Activated T-helper 2 cell treated with anti-CD3 and anti-CD28 coated beads, Interferon-gamma antibody, Interleukin-2, Interleukin-4, amounts not matched to agents 10 μg/mL and 5 μg/mL and 100 μg/mL, durations not matched to agents 14 hours and 24 hours and 36 hours (primary cell): ENCODE measurements at regions not wholly inside any gene's neighbourhood (a gene's known extent, or its start where the extent isn't known, plus 50 kb on each side); places are given as distances from the start of the nearest gene placed in this dataset.

Source experiments
- DNase-seq: peaks from one replicate; pipeline ENCODE4 v3.0.0; 2021; ENCODE audit warnings: low spot score
- H3K27ac Mint-ChIP-seq: one replicate; pipeline ENCODE4 v1.8.0; 2021; ENCODE audit warnings: mixed read lengths
- H3K27me3 Mint-ChIP-seq: one replicate; pipeline ENCODE4 v1.8.0; 2021; ENCODE audit warnings: low read depth, mixed read lengths
- H3K36me3 Mint-ChIP-seq: one replicate; pipeline ENCODE4 v1.8.0; 2021; ENCODE audit warnings: low read depth, mixed read lengths
- H3K4me1 Mint-ChIP-seq: one replicate; pipeline ENCODE4 v1.8.0; 2021; ENCODE audit warnings: low read depth, mixed read lengths
- H3K4me3 Mint-ChIP-seq: one replicate; pipeline ENCODE4 v1.8.0; 2021; ENCODE audit warnings: low read depth, mild to moderate bottlenecking, moderate library complexity, mixed read lengths
- H3K9me3 Mint-ChIP-seq: one replicate; pipeline ENCODE4 v1.8.0; 2021; ENCODE audit warnings: mixed read lengths
- intact Hi-C: fragments of 100-400 bp; cut with micrococcal nuclease; formaldehyde crosslinking; loops from one replicate; pipeline ENCODE4 v1.15.1; 2023

- H3K9me3 Mint-ChIP-seq, result peaks cover 21% of the 10 kb centered on the region
- no peaks in the 10 kb centered on the region for H3K4me1 Mint-ChIP-seq
- H3K36me3 Mint-ChIP-seq, result no peaks in the 10 kb centered on the region
- intact Hi-C loops, result no loop called here
- no peak overlapping the region for H3K27ac Mint-ChIP-seq
- no peak overlapping the region for H3K4me3 Mint-ChIP-seq
- DNase-seq, result no peak
- no peaks in the 10 kb centered on the region for H3K27me3 Mint-ChIP-seq
Measured at GRCh38 chr4:35447474-35447873, 796.8 kb downstream of the ARAP2 start.

DNA sequence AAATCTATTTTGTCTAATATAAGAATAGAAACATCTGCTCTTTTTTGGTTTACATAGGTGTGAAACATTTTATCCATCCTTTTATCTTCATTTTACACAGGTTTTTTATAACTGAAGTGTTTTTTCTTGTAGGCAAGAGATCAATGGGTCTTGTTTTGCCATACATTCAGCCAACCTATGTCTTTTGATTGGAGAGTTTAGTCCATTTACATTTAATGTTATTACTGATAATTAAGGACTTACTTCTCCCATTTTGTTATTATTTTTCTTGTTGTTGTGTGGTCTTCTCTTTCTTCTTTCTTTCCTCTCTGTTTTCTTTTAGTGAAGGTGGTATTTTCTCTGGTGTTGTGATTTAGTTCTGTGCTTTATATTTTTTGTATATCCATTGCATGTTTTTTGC is 785.3 kb downstream of the ARAP2 start:
- H3K9me3 Mint-ChIP-seq, result peaks cover 23% of the 10 kb centered on the region
- no peak overlapping the region for H3K4me3 Mint-ChIP-seq
- H3K27ac Mint-ChIP-seq, result no peak overlapping the region
- no peak for DNase-seq
- H3K27me3 Mint-ChIP-seq, result no peaks in the 10 kb centered on the region
- intact Hi-C loops, result no loop called here
- H3K4me1 Mint-ChIP-seq, result no peaks in the 10 kb centered on the region
- H3K36me3 Mint-ChIP-seq, result no peaks in the 10 kb centered on the region

- no peaks in the 10 kb centered on the region for H3K4me1 Mint-ChIP-seq
- no peaks in the 10 kb centered on the region for H3K36me3 Mint-ChIP-seq
- H3K27ac Mint-ChIP-seq, result no peak overlapping the region
- intact Hi-C loops, result no loop called here
- peaks cover 18% of the 10 kb centered on the region for H3K9me3 Mint-ChIP-seq
- DNase-seq, result no peak
- no peaks in the 10 kb centered on the region for H3K27me3 Mint-ChIP-seq
- no peak overlapping the region for H3K4me3 Mint-ChIP-seq
Measured at GRCh38 chr4:35461931-35462659, 782.2 kb downstream of the ARAP2 start.

DNA sequence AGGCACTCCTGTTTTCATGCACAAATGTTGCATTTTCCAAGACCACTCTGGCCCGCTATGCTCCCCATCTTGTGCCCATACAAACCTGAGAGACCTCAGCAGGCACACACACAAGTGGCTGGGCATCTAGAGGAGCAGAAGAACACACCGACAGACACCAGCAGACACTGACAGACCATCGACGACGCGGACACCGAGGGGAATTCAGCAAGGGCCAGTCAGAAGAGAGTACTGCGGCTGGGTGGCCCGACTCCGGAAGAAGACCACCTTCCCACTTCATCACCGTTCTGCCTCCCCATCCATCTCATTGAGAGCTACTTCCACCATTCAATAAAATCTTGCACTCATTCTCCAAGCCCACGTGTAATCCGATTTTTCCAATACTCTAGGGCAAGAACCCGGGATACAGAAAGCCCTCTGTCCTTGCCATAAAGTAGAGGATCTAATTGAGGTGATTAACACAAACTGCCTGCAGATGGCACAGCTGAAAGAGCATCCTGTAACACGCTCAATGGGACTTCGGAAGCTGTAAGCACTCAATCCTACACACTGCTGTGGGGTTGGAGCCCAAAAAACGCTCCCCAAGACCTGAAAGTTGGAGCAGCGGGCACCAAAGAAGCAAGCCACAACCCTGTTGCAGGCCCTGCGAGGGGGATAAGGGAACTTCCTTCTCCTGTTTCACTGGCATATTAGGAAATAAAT is 780.9 kb downstream of the ARAP2 start:
- no peaks in the 10 kb centered on the region for H3K27me3 Mint-ChIP-seq
- intact Hi-C loops, result no loop called here
- peaks cover 13% of the 10 kb centered on the region for H3K9me3 Mint-ChIP-seq
- DNase-seq, result no peak
- no peak overlapping the region for H3K4me3 Mint-ChIP-seq
- no peaks in the 10 kb centered on the region for H3K4me1 Mint-ChIP-seq
- H3K27ac Mint-ChIP-seq, result no peak overlapping the region
- H3K36me3 Mint-ChIP-seq, result no peaks in the 10 kb centered on the region

DNA sequence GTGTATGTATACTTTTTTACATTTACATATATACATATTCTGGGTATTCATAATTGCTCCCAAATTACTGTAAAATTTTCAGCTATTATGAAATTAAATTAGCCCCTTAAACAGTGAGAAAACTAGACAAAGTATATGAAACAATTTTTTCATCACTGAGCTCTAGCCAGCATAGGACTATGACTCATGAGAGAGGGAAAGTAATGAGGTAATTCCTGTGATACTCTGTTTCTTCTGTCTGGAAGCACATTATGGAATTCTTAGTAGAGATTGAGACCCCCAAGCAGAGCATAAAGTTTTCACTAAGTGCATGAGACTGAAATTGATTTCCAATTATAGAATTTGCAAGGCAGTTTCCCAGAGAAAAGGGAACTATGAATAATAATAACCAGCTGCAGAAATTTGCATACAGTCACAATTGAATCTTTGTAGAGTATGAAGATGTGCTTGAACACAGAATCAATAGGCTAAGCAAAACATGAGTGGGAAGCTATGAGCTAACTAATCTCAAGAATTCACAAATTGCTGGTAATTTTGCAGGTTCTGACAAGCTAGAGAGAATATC is 779.3 kb downstream of the ARAP2 start:
- Mint-ChIP-seq H3K27ac (no peak overlapping the region), H3K27me3 (no peaks in the 10 kb centered on the region), H3K4me3 (no peak overlapping the region), H3K4me1 (no peaks in the 10 kb centered on the region), H3K36me3 (no peaks in the 10 kb centered on the region), H3K9me3 (peaks cover 10% of the 10 kb centered on the region)
- DNase-seq, result no peak
- intact Hi-C loops, result no loop called here

GRCh38 chr4:35491093-35491492 is 753.2 kb downstream of the ARAP2 start:
- DNase-seq, result no peak
- Mint-ChIP-seq H3K36me3 (no peaks in the 10 kb centered on the region), H3K4me3 (no peak overlapping the region), H3K27me3 (no peaks in the 10 kb centered on the region), H3K9me3 (no peaks in the 10 kb centered on the region), H3K27ac (no peak overlapping the region), H3K4me1 (no peaks in the 10 kb centered on the region)
- intact Hi-C loops, result no loop called here

- H3K4me1 Mint-ChIP-seq, result no peaks in the 10 kb centered on the region
- H3K36me3 Mint-ChIP-seq, result no peaks in the 10 kb centered on the region
- intact Hi-C loops, result no loop called here
- H3K9me3 Mint-ChIP-seq, result no peaks in the 10 kb centered on the region
- no peak for DNase-seq
- no peak overlapping the region for H3K4me3 Mint-ChIP-seq
- no peaks in the 10 kb centered on the region for H3K27me3 Mint-ChIP-seq
- no peak overlapping the region for H3K27ac Mint-ChIP-seq
Measured at GRCh38 chr4:35493977-35494376, 750.3 kb downstream of the ARAP2 start.

DNA sequence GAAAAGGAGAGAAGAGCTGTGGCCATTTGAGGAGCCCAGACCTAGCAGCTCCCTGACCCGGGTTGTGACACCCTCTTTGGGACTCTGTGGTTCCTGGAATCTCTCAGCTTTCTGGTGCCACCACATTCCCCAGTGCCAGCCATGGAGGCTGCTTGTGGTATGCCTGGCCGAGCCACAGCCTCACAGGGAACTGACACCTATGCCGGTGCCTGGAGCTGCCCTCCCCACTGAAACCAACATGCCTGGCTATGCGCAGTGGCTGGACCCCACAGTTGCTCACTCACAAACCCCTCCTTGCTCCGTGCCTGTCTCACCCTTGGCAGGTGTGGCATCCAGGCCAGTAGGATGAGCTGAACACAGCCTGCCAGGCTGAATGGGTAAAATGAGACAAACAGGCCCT is 749.4 kb downstream of the ARAP2 start:
- H3K27ac Mint-ChIP-seq, result no peak overlapping the region
- no peaks in the 10 kb centered on the region for H3K36me3 Mint-ChIP-seq
- intact Hi-C loops, result no loop called here
- DNase-seq, result no peak
- H3K9me3 Mint-ChIP-seq, result no peaks in the 10 kb centered on the region
- H3K27me3 Mint-ChIP-seq, result no peaks in the 10 kb centered on the region
- no peaks in the 10 kb centered on the region for H3K4me1 Mint-ChIP-seq
- H3K4me3 Mint-ChIP-seq, result no peak overlapping the region

- DNase-seq, result no peak
- Mint-ChIP-seq H3K27me3 (no peaks in the 10 kb centered on the region), H3K27ac (no peak overlapping the region), H3K4me3 (no peak overlapping the region), H3K36me3 (no peaks in the 10 kb centered on the region), H3K4me1 (no peaks in the 10 kb centered on the region), H3K9me3 (peaks cover 4% of the 10 kb centered on the region)
- intact Hi-C loops, result no loop called here
Measured at GRCh38 chr4:35500812-35501211, 743.5 kb downstream of the ARAP2 start.

GRCh38 chr4:35503435-35503834 is 740.9 kb downstream of the ARAP2 start:
- H3K4me1 Mint-ChIP-seq, result no peaks in the 10 kb centered on the region
- H3K9me3 Mint-ChIP-seq, result peaks cover 4% of the 10 kb centered on the region
- intact Hi-C loops, result no loop called here
- no peak for DNase-seq
- no peak overlapping the region for H3K4me3 Mint-ChIP-seq
- no peak overlapping the region for H3K27ac Mint-ChIP-seq
- H3K36me3 Mint-ChIP-seq, result no peaks in the 10 kb centered on the region
- no peaks in the 10 kb centered on the region for H3K27me3 Mint-ChIP-seq

GRCh38 chr4:35506161-35506560 is 738.2 kb downstream of the ARAP2 start:
- no peak overlapping the region for H3K4me3 Mint-ChIP-seq
- H3K9me3 Mint-ChIP-seq, result peaks cover 4% of the 10 kb centered on the region
- no peaks in the 10 kb centered on the region for H3K4me1 Mint-ChIP-seq
- H3K27me3 Mint-ChIP-seq, result no peaks in the 10 kb centered on the region
- intact Hi-C loops, result no loop called here
- no peak for DNase-seq
- no peak overlapping the region for H3K27ac Mint-ChIP-seq
- H3K36me3 Mint-ChIP-seq, result no peaks in the 10 kb centered on the region

GRCh38 chr4:35511851-35512250 is 732.5 kb downstream of the ARAP2 start:
- no peaks in the 10 kb centered on the region for H3K36me3 Mint-ChIP-seq
- intact Hi-C loops, result no loop called here
- no peak for DNase-seq
- no peak overlapping the region for H3K27ac Mint-ChIP-seq
- H3K4me3 Mint-ChIP-seq, result no peak overlapping the region
- H3K9me3 Mint-ChIP-seq, result no peaks in the 10 kb centered on the region
- H3K4me1 Mint-ChIP-seq, result no peaks in the 10 kb centered on the region
- H3K27me3 Mint-ChIP-seq, result no peaks in the 10 kb centered on the region

DNA sequence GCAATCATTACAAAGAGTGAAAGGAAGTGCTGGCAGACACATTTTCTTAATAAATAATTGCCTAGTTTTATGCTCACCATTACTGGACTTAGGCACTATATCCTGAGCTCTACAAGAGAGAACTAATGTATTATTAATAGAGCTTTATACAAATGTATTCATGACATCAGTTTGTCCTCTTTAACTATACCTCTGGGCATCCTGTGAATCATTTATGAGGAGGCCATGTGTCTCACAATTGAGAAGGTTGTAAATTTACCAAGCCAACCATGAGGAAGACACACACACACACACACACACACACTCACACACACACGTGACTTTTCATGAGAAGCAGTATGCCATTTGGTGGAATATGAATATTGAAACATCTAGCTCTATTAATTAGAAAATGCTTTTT is 728.2 kb downstream of the ARAP2 start:
- Mint-ChIP-seq H3K4me1 (no peaks in the 10 kb centered on the region), H3K36me3 (no peaks in the 10 kb centered on the region)

More for the DNA sequence above, 728.2 kb downstream of the ARAP2 start:
- intact Hi-C loops, result no loop called here
- H3K9me3 Mint-ChIP-seq, result no peaks in the 10 kb centered on the region
- no peak for DNase-seq
- H3K4me3 Mint-ChIP-seq, result no peak overlapping the region
- no peaks in the 10 kb centered on the region for H3K27me3 Mint-ChIP-seq
- H3K27ac Mint-ChIP-seq, result no peak overlapping the region
